ENCODE measurements at regions not wholly inside any gene's neighbourhood (a gene's known extent, or its start where the extent isn't known, plus 50 kb on each side); places are given as distances from the start of the nearest gene placed in this dataset.

DNA sequence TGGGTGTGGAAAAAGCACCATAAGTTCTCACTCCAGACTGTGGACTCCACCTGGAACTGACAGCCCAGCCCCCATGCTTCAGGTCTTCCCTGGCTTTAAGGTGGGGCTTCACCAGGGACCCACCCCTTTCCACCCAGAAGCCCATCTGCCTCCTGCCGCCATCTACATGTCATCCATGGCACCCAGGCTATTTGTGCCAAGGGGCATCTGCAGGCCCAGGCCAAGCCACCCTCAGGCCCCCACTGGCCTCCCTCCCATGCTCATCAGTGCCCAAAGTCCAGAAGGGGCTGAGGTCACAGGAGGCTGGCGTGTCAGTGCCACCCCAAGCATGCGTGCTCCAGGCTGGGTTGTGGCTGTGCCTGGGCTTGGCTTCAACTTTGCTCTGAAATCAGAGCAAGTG, 212.2 kb upstream of the DIO3 start:
- Mint-ChIP-seq H3K4me3 (no peak overlapping the region), H3K36me3 (no peaks in the 10 kb centered on the region), H3K9me3 (peaks cover under 1% of the 10 kb centered on the region in 2 donors), H3K27me3 (ENCODE audit: low read depth in 2 of 2) (peaks cover 12 to 23% of the 10 kb centered on the region in 2 donors), H3K27ac (no peak overlapping the region), H3K4me1 (no peaks in the 10 kb centered on the region)
- Histone ChIP-seq H3K27me3 (ENCODE audit: control insufficient read depth, insufficient read depth, low read length) (peaks cover 3% of the 10 kb centered on the region), H3K4me1 (ENCODE audit: control insufficient read depth, insufficient read depth, low read length) (no peaks in the 10 kb centered on the region), H3K36me3 (ENCODE audit: control insufficient read depth, insufficient read depth, low read length) (no peaks in the 10 kb centered on the region), H3K4me3 (ENCODE audit: low read length) (no peak overlapping the region), H3K27ac (ENCODE audit: low read length) (no peak overlapping the region), H3K9me3 (ENCODE audit: control insufficient read depth, insufficient read depth, low read length) (peaks cover 11% of the 10 kb centered on the region)
- WGBS (ENCODE audit: insufficient coverage): 93% methylated on average over 3 of the region's 3 CpGs
- TF ChIP-seq, protein P1, sequence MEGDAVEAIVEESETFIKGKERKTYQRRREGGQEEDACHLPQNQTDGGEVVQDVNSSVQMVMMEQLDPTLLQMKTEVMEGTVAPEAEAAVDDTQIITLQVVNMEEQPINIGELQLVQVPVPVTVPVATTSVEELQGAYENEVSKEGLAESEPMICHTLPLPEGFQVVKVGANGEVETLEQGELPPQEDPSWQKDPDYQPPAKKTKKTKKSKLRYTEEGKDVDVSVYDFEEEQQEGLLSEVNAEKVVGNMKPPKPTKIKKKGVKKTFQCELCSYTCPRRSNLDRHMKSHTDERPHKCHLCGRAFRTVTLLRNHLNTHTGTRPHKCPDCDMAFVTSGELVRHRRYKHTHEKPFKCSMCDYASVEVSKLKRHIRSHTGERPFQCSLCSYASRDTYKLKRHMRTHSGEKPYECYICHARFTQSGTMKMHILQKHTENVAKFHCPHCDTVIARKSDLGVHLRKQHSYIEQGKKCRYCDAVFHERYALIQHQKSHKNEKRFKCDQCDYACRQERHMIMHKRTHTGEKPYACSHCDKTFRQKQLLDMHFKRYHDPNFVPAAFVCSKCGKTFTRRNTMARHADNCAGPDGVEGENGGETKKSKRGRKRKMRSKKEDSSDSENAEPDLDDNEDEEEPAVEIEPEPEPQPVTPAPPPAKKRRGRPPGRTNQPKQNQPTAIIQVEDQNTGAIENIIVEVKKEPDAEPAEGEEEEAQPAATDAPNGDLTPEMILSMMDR (IDR thresholded peaks at IDR 0.05): no peak
- DNase-seq: no peak
- intact Hi-C loops (cut with micrococcal nuclease): no loop called here
- no peak for ATAC-seq

DNA sequence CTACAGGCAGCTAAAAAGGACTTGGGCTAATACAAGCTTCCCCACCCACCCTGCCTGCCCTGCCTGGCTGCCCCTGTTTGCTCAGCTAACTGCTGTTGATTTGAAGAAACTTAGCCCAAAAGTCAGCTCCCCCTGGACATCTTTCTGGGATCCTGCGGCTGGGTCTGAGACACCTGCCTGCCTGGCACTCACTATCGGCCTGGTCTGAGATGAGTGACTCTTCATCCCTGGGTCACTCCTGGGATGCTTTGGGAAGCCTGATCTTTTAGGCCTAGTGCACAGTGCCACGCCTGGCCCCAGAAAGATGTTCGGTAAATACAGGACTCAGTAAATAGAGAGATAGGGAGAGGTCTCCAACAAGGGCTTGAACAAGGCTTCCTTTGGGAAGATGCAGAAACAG, 211.3 kb upstream of the DIO3 start:
- ATAC-seq (no peak), DNase-seq (no peak)
- Histone ChIP-seq H3K4me1 (ENCODE audit: control insufficient read depth, insufficient read depth, low read length) (no peaks in the 10 kb centered on the region), H3K27me3 (ENCODE audit: control insufficient read depth, insufficient read depth, low read length) (peaks cover 3% of the 10 kb centered on the region), H3K36me3 (ENCODE audit: control insufficient read depth, insufficient read depth, low read length) (no peaks in the 10 kb centered on the region), H3K9me3 (ENCODE audit: control insufficient read depth, insufficient read depth, low read length) (peaks cover 15% of the 10 kb centered on the region), H3K4me3 (ENCODE audit: low read length) (no peak overlapping the region), H3K27ac (ENCODE audit: low read length) (no peak overlapping the region)
- H3K4me3 Mint-ChIP-seq: no peak overlapping the region
- peaks cover 2% of the 10 kb centered on the region in 2 donors for H3K9me3 Mint-ChIP-seq
- 86% methylated on average over 4 of the region's 4 CpGs for WGBS (ENCODE audit: insufficient coverage)
- no peak overlapping the region for H3K27ac Mint-ChIP-seq
- no peaks in the 10 kb centered on the region for H3K4me1 Mint-ChIP-seq
- peaks cover 11 to 14% of the 10 kb centered on the region in 2 donors for H3K27me3 Mint-ChIP-seq (ENCODE audit: low read depth in 2 of 2)
- intact Hi-C loops (cut with micrococcal nuclease): no loop called here
- H3K36me3 Mint-ChIP-seq: no peaks in the 10 kb centered on the region
- TF ChIP-seq, protein P1 (IDR thresholded peaks at IDR 0.05): no peak

DNA sequence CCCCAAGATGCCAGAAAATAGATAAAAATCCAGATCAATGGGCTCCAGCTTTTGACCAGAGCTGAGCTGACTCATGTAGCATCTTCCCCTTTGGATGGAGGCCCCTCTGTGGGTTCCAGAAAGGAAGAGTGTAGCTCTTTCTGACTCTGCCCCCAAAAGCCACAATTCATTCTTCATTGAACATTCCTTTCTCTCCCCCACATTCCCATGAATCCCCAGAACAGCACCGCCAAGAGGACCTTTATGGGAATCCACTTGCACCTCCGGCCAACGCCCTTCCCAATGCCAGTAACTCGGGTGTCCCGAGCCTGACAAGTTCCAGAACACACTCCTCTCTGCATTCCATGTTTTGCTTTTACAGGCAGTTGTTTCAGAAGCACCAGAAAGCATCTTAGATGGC, 210.6 kb upstream of the DIO3 start:
- no peaks in the 10 kb centered on the region for H3K4me1 Mint-ChIP-seq
- H3K9me3 ChIP-seq (ENCODE audit: control insufficient read depth, insufficient read depth, low read length): peaks cover 15% of the 10 kb centered on the region
- no peak overlapping the region for H3K4me3 Mint-ChIP-seq
- H3K27me3 ChIP-seq (ENCODE audit: control insufficient read depth, insufficient read depth, low read length): peaks cover 3% of the 10 kb centered on the region
- DNase-seq: no peak
- no peaks in the 10 kb centered on the region for H3K36me3 Mint-ChIP-seq
- no peak overlapping the region for H3K27ac ChIP-seq (ENCODE audit: low read length)
- 94% methylated on average over 5 of the region's 5 CpGs for WGBS (ENCODE audit: insufficient coverage)
- peaks cover 10 to 11% of the 10 kb centered on the region in 2 donors for H3K27me3 Mint-ChIP-seq (ENCODE audit: low read depth in 2 of 2)
- no peak for ATAC-seq
- H3K4me1 ChIP-seq (ENCODE audit: control insufficient read depth, insufficient read depth, low read length): no peaks in the 10 kb centered on the region
- intact Hi-C loops (cut with micrococcal nuclease): no loop called here
- peaks cover 2% of the 10 kb centered on the region in 2 donors for H3K9me3 Mint-ChIP-seq
- TF ChIP-seq, protein P1 (IDR thresholded peaks at IDR 0.05): no peak
- H3K36me3 ChIP-seq (ENCODE audit: control insufficient read depth, insufficient read depth, low read length): no peaks in the 10 kb centered on the region
- H3K4me3 ChIP-seq (ENCODE audit: low read length): no peak overlapping the region
- H3K27ac Mint-ChIP-seq: no peak overlapping the region

DNA sequence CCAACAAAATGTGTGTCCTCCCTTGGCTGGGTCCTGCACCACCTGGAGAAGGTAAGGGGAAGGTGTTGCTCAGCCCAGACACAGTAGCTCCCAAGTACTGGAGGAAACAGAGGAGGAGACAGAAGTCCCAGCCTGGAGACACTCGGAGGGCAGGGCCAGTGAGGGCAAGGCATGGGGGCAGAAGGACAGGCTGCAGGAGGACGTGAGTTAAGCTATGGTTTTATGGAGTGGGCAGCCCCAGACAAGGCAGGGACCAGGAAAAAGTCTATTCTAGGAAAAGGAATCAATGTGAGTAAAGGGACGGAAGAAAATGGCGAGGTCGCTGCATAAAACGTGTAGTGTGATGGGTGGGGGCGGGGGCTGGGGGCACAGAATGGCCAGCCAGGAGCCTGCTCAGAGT, 210.1 kb upstream of the DIO3 start:
- Mint-ChIP-seq H3K4me1 (no peaks in the 10 kb centered on the region), H3K9me3 (peaks cover 2% of the 10 kb centered on the region in 2 donors), H3K36me3 (no peaks in the 10 kb centered on the region), H3K27me3 (ENCODE audit: low read depth in 2 of 2) (peaks cover 10 to 14% of the 10 kb centered on the region in 2 donors), H3K27ac (no peak overlapping the region), H3K4me3 (no peak overlapping the region)
- H3K27ac ChIP-seq (ENCODE audit: low read length): no peak overlapping the region
- peaks cover 15% of the 10 kb centered on the region for H3K9me3 ChIP-seq (ENCODE audit: control insufficient read depth, insufficient read depth, low read length)
- intact Hi-C loops (cut with micrococcal nuclease): no loop called here
- H3K27me3 ChIP-seq (ENCODE audit: control insufficient read depth, insufficient read depth, low read length): peaks cover 3% of the 10 kb centered on the region
- H3K36me3 ChIP-seq (ENCODE audit: control insufficient read depth, insufficient read depth, low read length): no peaks in the 10 kb centered on the region
- TF ChIP-seq, protein P1 (IDR thresholded peaks at IDR 0.05): no peak
- H3K4me3 ChIP-seq (ENCODE audit: low read length): no peak overlapping the region
- WGBS (ENCODE audit: insufficient coverage): 81% methylated on average over 7 of the region's 7 CpGs
- ATAC-seq: no peak
- DNase-seq: no peak
- H3K4me1 ChIP-seq (ENCODE audit: control insufficient read depth, insufficient read depth, low read length): no peaks in the 10 kb centered on the region
